Transverse colon (tissue), 3 donors: ENCODE measurements at regions not wholly inside any gene's neighbourhood (a gene's known extent, or its start where the extent isn't known, plus 50 kb on each side); places are given as distances from the start of the nearest gene placed in this dataset.

Source experiments
- CTCF ChIP-seq, 5 experiments: fragments of 200-600 bp in 3 of 5; fragments of 450-650 bp in 2 of 5; sonication (generic) in 3 of 5; IDR thresholded peaks; 1 replicate in 2 of 5; 2 replicates in 3 of 5; pipeline ENCODE4 v1.5.1; 2016 to 2017; ENCODE audit warnings: antibody characterized with exemption in 5 of 5, inconsistent platforms in 3 of 5, mild to moderate bottlenecking in 2 of 5, moderate library complexity in 1 of 5
- EP300 ChIP-seq: sonication (generic); formaldehyde crosslinking; IDR thresholded peaks from one replicate; pipeline ENCODE4 v1.6.1; 2017; ENCODE audit warnings: antibody characterized with exemption, low read depth
- POLR2A ChIP-seq: fragments of 450-650 bp; IDR thresholded peaks from one replicate; pipeline ENCODE4 v1.6.1; 2016; ENCODE audit warnings: antibody characterized with exemption, mild to moderate bottlenecking, moderate library complexity

- TF ChIP-seq CTCF (IDR thresholded peaks at IDR 0.05) (no peak), EP300 (no peak), POLR2A (no peak)
These were observed 487.9 kb downstream of the RFPL4B start for GRCh38 chr6:112835078-112835477.
